Stimulated activated naive CD4-positive, alpha-beta T cell (primary cell): ENCODE measurements at regions not wholly inside any gene's neighbourhood (a gene's known extent, or its start where the extent isn't known, plus 50 kb on each side); places are given as distances from the start of the nearest gene placed in this dataset.

Experiments
- DNase-seq, 6 experiments: peaks; one replicate each; lab custom pipeline; 2025; lab: John Stamatoyannopoulos, UW

- no peak for DNase-seq
Observed at GRCh38 chr9:84589542-84589941, 80.0 kb upstream of the NTRK2 start.

GRCh38 chr9:84590706-84591105, 78.8 kb upstream of the NTRK2 start:
- DNase-seq, result no peak

- DNase-seq, result no peak
Observed at GRCh38 chr9:84592918-84593317, 76.6 kb upstream of the NTRK2 start.

- DNase-seq, result no peak
Observed at GRCh38 chr9:84593352-84593751, 76.2 kb upstream of the NTRK2 start.

- no peak for DNase-seq
Observed at GRCh38 chr9:84597131-84597530, 72.4 kb upstream of the NTRK2 start.

- DNase-seq, result no peak
Observed at GRCh38 chr9:84598921-84599636, 70.5 kb upstream of the NTRK2 start.

GRCh38 chr9:84600739-84601138, 68.8 kb upstream of the NTRK2 start:
- no peak for DNase-seq

- no peak for DNase-seq
Observed at GRCh38 chr9:84604223-84604622, 65.3 kb upstream of the NTRK2 start.

GRCh38 chr9:84609779-84610178, 59.8 kb upstream of the NTRK2 start:
- no peak for DNase-seq

- no peak for DNase-seq
Observed at GRCh38 chr9:84613431-84613830, 56.1 kb upstream of the NTRK2 start.

GRCh38 chr9:84615544-84615943, 54.0 kb upstream of the NTRK2 start:
- DNase-seq, result no peak

GRCh38 chr9:84617411-84618029, 52.0 kb upstream of the NTRK2 start:
- no peak for DNase-seq
